OCI-LY3 (cell line): ENCODE measurements at regions not wholly inside any gene's neighbourhood (a gene's known extent, or its start where the extent isn't known, plus 50 kb on each side); places are given as distances from the start of the nearest gene placed in this dataset.

Source experiments
- H2AFZ ChIP-seq: fragments of 200-600, 300-600 bp; shearing (Covaris generic); 2 replicates; pipeline ENCODE4 v1.6.0; 2014; ENCODE audit warnings: antibody characterized with exemption, low read depth, low read length
- H3K27ac ChIP-seq: fragments of 200-600, 300-600 bp; sonication (generic); 2 replicates; pipeline ENCODE4 v1.5.1; 2014; ENCODE audit warnings: mild to moderate bottlenecking, low read length, moderate library complexity, mixed read lengths
- H3K27me3 ChIP-seq: fragments of 200-600, 300-600 bp; sonication (generic); 2 replicates; pipeline ENCODE4 v1.6.1; 2014; ENCODE audit warnings: low read depth, low read length, mixed read lengths
- H3K36me3 ChIP-seq: fragments of 200-600, 300-600 bp; sonication (generic); replicated peaks from 2 replicates; pipeline ENCODE3; 2014; ENCODE audit warnings: low read depth, low read length, mixed read lengths
- H3K4me1 ChIP-seq: fragments of 300-600, 200-600 bp; sonication (generic); 2 replicates; pipeline ENCODE4 v1.6.1; 2014; ENCODE audit warnings: low read length, mixed read lengths
- H3K4me2 ChIP-seq: fragments of 200-600, 300-600 bp; sonication (generic); 2 replicates; pipeline ENCODE4 v1.6.1; 2014; ENCODE audit warnings: low read length, mixed read lengths
- H3K4me3 ChIP-seq: fragments of 300-600, 200-600 bp; sonication (generic); 2 replicates; pipeline ENCODE4 v1.5.1; 2014; ENCODE audit warnings: antibody characterized with exemption, mild to moderate bottlenecking, low read length, moderate library complexity
- H3K79me2 ChIP-seq: fragments of 300-600, 200-600 bp; shearing (Covaris generic); 2 replicates; pipeline ENCODE4 v1.6.1; 2014; ENCODE audit warnings: mild to moderate bottlenecking, low read length, mixed read lengths
- H3K9ac ChIP-seq: fragments of 300-600, 200-600 bp; shearing (Covaris generic); 2 replicates; pipeline ENCODE4 v1.6.0; 2014; ENCODE audit warnings: mild to moderate bottlenecking, low read length, moderate library complexity
- H3K9me3 ChIP-seq: fragments of 200-600, 300-600 bp; shearing (Covaris generic); 2 replicates; pipeline ENCODE4 v1.6.1; 2014; ENCODE audit warnings: low read length, mixed read lengths; ENCODE audit not compliant: insufficient read depth
- H4K20me1 ChIP-seq: fragments of 200-600, 300-600 bp; sonication (generic); 2 replicates; pipeline ENCODE4 v1.6.1; 2016; ENCODE audit warnings: low read length, mixed read lengths; ENCODE audit not compliant: insufficient read depth
- EZH2phosphoT487 ChIP-seq: fragments of 200-600 bp; shearing (Covaris generic); IDR thresholded peaks from 2 replicates; pipeline ENCODE4 v1.6.1; 2018; ENCODE audit warnings: antibody characterized with exemption, mixed run types, low read depth
- TF ChIP-seq, protein P1 (sequence below): fragments of 200-600, 300-600 bp; sonication (generic); IDR thresholded peaks from 2 replicates; pipeline ENCODE4 v1.5.1; 2014; ENCODE audit warnings: antibody characterized with exemption, low read length, low read depth

GRCh38 chr5:26012078-26012477 lies 1026.3 kb downstream of the CDH9 start:
- no peaks in the 10 kb centered on the region for H3K79me2 ChIP-seq

GRCh38 chr5:26009742-26010141 lies 1028.6 kb downstream of the CDH9 start:
- Histone ChIP-seq H3K4me1 (no peaks in the 10 kb centered on the region; the same call in 1 of the 2 replicates), H2AFZ (no peak overlapping the region), H3K9ac (no peak overlapping the region), H3K79me2 (no peaks in the 10 kb centered on the region), H3K4me3 (no peak overlapping the region), H4K20me1 (no peaks in the 10 kb centered on the region), H3K4me2 (no peak overlapping the region), H3K27ac (no peak overlapping the region), H3K36me3 (no peaks in the 10 kb centered on the region), H3K9me3 (no peaks in the 10 kb centered on the region), H3K27me3 (no peaks in the 10 kb centered on the region)
- no peak for TF ChIP-seq EZH2phosphoT487
- TF ChIP-seq, protein P1, sequence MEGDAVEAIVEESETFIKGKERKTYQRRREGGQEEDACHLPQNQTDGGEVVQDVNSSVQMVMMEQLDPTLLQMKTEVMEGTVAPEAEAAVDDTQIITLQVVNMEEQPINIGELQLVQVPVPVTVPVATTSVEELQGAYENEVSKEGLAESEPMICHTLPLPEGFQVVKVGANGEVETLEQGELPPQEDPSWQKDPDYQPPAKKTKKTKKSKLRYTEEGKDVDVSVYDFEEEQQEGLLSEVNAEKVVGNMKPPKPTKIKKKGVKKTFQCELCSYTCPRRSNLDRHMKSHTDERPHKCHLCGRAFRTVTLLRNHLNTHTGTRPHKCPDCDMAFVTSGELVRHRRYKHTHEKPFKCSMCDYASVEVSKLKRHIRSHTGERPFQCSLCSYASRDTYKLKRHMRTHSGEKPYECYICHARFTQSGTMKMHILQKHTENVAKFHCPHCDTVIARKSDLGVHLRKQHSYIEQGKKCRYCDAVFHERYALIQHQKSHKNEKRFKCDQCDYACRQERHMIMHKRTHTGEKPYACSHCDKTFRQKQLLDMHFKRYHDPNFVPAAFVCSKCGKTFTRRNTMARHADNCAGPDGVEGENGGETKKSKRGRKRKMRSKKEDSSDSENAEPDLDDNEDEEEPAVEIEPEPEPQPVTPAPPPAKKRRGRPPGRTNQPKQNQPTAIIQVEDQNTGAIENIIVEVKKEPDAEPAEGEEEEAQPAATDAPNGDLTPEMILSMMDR, result peak; percentile 28

More at GRCh38 chr5:26012078-26012477, 1026.3 kb downstream of the CDH9 start:
- Histone ChIP-seq H3K4me3 (no peak overlapping the region), H3K27ac (no peak overlapping the region), H3K9ac (no peak overlapping the region), H2AFZ (no peak overlapping the region), H3K9me3 (no peaks in the 10 kb centered on the region), H3K27me3 (no peaks in the 10 kb centered on the region), H3K4me1 (no peaks in the 10 kb centered on the region; the same call in 1 of the 2 replicates), H3K36me3 (no peaks in the 10 kb centered on the region), H4K20me1 (no peaks in the 10 kb centered on the region), H3K4me2 (no peak overlapping the region)
- TF ChIP-seq, protein P1, result no peak
- no peak for TF ChIP-seq EZH2phosphoT487

GRCh38 chr5:26003966-26004365 lies 1034.4 kb downstream of the CDH9 start:
- Histone ChIP-seq H3K27ac (peak overlapping the region; percentile 61), H3K9me3 (no peaks in the 10 kb centered on the region), H3K4me1 (peaks cover 13% of the 10 kb centered on the region), H3K4me3 (peak overlapping the region; percentile 53), H3K79me2 (no peaks in the 10 kb centered on the region), H3K4me2 (peak overlapping the region; percentile 79), H4K20me1 (no peaks in the 10 kb centered on the region), H3K9ac (peak overlapping the region; percentile 34; the same call in 1 of the 2 replicates), H3K27me3 (no peaks in the 10 kb centered on the region), H2AFZ (peak overlapping the region; percentile 99), H3K36me3 (no peaks in the 10 kb centered on the region)
- TF ChIP-seq, protein P1, result no peak
- no peak for TF ChIP-seq EZH2phosphoT487

DNA sequence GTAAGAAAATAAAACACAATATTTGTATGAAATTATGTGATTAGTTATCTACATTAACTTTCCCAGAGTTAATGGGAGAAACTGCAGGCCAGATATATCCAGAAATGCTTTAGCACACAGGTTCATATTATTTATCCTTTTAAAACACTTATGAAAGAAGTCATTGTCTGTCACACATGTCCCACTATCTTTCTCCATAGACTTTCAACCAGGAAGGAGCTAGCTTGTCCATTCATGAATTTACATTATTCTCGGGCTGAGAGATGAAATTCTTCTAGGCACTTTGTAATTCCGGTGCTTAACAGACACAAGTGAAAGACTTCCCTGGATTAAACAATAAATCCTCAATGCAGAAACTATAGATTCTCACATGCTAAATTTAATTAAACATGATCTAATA lies 1043.2 kb downstream of the CDH9 start:
- TF ChIP-seq, protein P1, result no peak
- no peak for TF ChIP-seq EZH2phosphoT487
- Histone ChIP-seq H3K4me1 (no peaks in the 10 kb centered on the region), H3K4me2 (no peak overlapping the region), H4K20me1 (no peaks in the 10 kb centered on the region), H3K4me3 (no peak overlapping the region), H2AFZ (no peak overlapping the region), H3K36me3 (no peaks in the 10 kb centered on the region), H3K27ac (no peak overlapping the region), H3K9ac (no peak overlapping the region), H3K27me3 (no peaks in the 10 kb centered on the region), H3K9me3 (no peaks in the 10 kb centered on the region), H3K79me2 (no peaks in the 10 kb centered on the region)
